Rectal smooth muscle tissue (tissue), 1 donor: ENCODE measurements at regions not wholly inside any gene's neighbourhood (a gene's known extent, or its start where the extent isn't known, plus 50 kb on each side); places are given as distances from the start of the nearest gene placed in this dataset.
"Not testable (repeated sequence)": the region's sequence is repeated elsewhere in the genome, so short reads cannot be mapped to it uniquely, and the experiment has no call there.

ENCODE experiments used
- H3K27ac ChIP-seq: one replicate; pipeline ENCODE4 v1.7.0; 2013; ENCODE audit warnings: low read depth, low read length, inconsistent platforms
- H3K27me3 ChIP-seq: one replicate; pipeline ENCODE4 v1.7.0; 2013; ENCODE audit warnings: low read length; ENCODE audit not compliant: control insufficient read depth, insufficient read depth
- H3K36me3 ChIP-seq: one replicate; pipeline ENCODE4 v1.7.0; 2013; ENCODE audit warnings: low read length; ENCODE audit not compliant: control insufficient read depth, insufficient read depth
- H3K4me1 ChIP-seq: one replicate; pipeline ENCODE4 v1.7.0; 2013; ENCODE audit warnings: low read length; ENCODE audit not compliant: control insufficient read depth, insufficient read depth
- H3K4me3 ChIP-seq: one replicate; pipeline ENCODE4 v1.7.0; 2013; ENCODE audit warnings: low read length
- H3K9ac ChIP-seq: one replicate; pipeline ENCODE4 v1.7.0; 2013; ENCODE audit warnings: low read length

DNA sequence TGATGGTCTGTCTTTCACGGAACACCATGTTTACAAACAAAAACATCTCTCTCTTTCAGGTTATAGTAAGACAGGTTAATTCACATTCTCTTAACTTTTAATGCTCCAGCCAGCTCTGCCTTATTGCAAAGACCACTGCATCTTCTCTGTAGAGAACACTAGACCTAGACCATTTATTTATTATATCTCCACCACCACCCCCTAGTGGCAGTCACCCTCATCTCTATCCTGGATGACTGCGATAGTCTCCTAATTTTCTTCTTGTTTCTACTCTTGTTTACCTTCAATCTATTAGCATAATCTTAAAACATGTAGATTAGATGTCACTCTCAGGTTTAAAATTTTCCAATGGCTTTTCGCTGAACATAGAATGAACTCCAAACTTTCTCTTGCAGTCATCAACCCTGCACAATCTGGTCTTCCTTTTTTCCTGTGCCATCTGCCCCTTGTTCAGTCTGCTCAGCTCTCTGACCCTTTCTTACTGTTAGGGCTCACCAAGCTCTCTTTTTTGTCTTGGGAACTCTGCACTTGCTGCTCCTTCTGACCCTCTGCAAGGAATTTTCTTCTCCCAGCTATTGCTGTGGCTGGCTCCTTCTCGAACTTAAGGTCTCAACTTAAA is 155.6 kb downstream of the SQOR start:
- Histone ChIP-seq H3K9ac (no peak overlapping the region), H3K36me3 (no peaks in the 10 kb centered on the region), H3K27me3 (no peaks in the 10 kb centered on the region), H3K27ac (no peak overlapping the region), H3K4me3 (no peak overlapping the region), H3K4me1 (no peaks in the 10 kb centered on the region)

- Histone ChIP-seq H3K27me3 (no peaks in the 10 kb centered on the region), H3K9ac (no peak overlapping the region), H3K27ac (no peak overlapping the region), H3K36me3 (no peaks in the 10 kb centered on the region), H3K4me1 (no peaks in the 10 kb centered on the region), H3K4me3 (no peak overlapping the region)
Observed at GRCh38 chr15:45794304-45794703, 159.5 kb downstream of the SQOR start.

- Histone ChIP-seq H3K9ac (no peak overlapping the region), H3K27ac (no peak overlapping the region)
Observed at GRCh38 chr15:45794712-45795439, 160.0 kb downstream of the SQOR start.

GRCh38 chr15:45795440-45796069 is 160.7 kb downstream of the SQOR start:
- H3K36me3 ChIP-seq, result no peaks in the 10 kb centered on the region
- H3K4me1 ChIP-seq, result no peaks in the 10 kb centered on the region
- H3K27ac ChIP-seq, result no peak overlapping the region
- H3K27me3 ChIP-seq, result no peaks in the 10 kb centered on the region
- no peak overlapping the region for H3K9ac ChIP-seq
- H3K4me3 ChIP-seq, result no peak overlapping the region

More at GRCh38 chr15:45794712-45795439, 160.0 kb downstream of the SQOR start:
- H3K4me1 ChIP-seq, result no peaks in the 10 kb centered on the region
- H3K36me3 ChIP-seq, result no peaks in the 10 kb centered on the region
- H3K4me3 ChIP-seq, result no peak overlapping the region
- no peaks in the 10 kb centered on the region for H3K27me3 ChIP-seq

DNA sequence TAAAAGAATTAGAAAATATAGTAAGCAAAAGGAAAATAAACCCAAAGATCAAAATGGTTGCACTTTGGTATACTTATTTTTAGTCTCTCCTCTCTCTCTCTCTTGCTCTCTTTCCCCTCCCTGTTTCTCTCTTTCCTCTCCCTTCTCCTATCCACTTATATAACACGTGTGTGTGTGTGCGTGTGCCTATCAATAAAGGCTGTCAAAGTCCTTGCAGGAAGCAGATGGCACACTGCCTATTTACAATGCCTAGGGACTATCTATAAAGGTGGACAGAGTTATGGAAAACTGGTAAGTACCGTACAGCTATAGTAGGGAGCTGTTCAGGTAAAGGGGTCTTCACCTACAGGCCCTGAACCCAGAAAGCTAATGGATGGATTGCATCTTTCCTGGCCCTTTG is 161.6 kb downstream of the SQOR start:
- no peaks in the 10 kb centered on the region for H3K36me3 ChIP-seq
- no peak overlapping the region for H3K27ac ChIP-seq
- no peak overlapping the region for H3K9ac ChIP-seq
- no peaks in the 10 kb centered on the region for H3K4me1 ChIP-seq
- H3K27me3 ChIP-seq, result no peaks in the 10 kb centered on the region
- H3K4me3 ChIP-seq, result no peak overlapping the region

DNA sequence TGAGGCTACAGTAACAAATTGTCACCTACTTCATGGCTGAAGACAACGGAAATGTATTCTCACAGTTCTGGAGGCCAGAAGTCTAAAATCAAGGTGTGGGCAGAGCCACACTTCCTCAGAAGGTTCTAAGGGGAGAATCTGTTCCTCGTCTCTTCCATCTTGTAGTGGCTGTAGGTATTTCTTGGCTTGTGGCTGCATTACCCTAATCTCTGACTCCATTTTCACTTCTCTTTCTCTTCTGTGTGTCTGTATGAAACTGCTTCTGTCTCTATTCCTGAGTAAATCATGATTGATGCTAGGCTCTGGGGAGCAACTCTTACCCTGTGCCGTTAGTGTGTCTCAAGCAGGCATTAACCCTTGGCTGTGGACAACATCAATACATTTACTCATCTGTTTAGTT is 164.7 kb downstream of the SQOR start:
- Histone ChIP-seq H3K27ac (no peak overlapping the region), H3K4me1 (no peaks in the 10 kb centered on the region), H3K36me3 (no peaks in the 10 kb centered on the region), H3K27me3 (no peaks in the 10 kb centered on the region), H3K9ac (no peak overlapping the region), H3K4me3 (no peak overlapping the region)

- no peaks in the 10 kb centered on the region for H3K36me3 ChIP-seq
- no peaks in the 10 kb centered on the region for H3K4me1 ChIP-seq
- no peak overlapping the region for H3K4me3 ChIP-seq
- no peaks in the 10 kb centered on the region for H3K27me3 ChIP-seq
- H3K9ac ChIP-seq, result no peak overlapping the region
- no peak overlapping the region for H3K27ac ChIP-seq
Observed at GRCh38 chr15:45801543-45801942, 166.7 kb downstream of the SQOR start.

GRCh38 chr15:45802140-45802539 is 167.3 kb downstream of the SQOR start:
- H3K4me3 ChIP-seq, result no peak overlapping the region
- no peak overlapping the region for H3K27ac ChIP-seq
- H3K27me3 ChIP-seq, result no peaks in the 10 kb centered on the region
- H3K9ac ChIP-seq, result no peak overlapping the region
- H3K4me1 ChIP-seq, result no peaks in the 10 kb centered on the region
- no peaks in the 10 kb centered on the region for H3K36me3 ChIP-seq

DNA sequence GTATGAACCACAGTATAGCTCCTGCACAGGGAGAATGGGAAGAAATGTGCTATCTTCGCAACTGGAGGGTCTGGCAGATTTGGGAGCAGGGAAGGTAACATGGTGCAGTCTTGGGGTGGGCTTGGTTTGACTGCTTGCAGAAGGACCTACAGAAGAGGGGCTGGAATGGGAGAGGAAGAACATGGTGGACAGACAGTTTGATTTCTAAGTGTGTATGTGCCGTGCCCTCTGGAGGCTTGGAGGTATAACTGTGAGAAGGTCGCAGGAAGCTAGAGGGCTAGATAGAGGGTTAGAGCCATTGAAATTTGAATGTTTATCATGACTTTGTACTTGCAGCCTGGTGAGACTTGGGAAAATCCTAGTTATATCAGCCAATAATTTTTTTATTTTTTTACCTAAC is 169.2 kb downstream of the SQOR start:
- Histone ChIP-seq H3K36me3 (no peaks in the 10 kb centered on the region), H3K27ac (no peak overlapping the region), H3K4me1 (no peaks in the 10 kb centered on the region), H3K27me3 (no peaks in the 10 kb centered on the region), H3K9ac (no peak overlapping the region), H3K4me3 (no peak overlapping the region)

- no peaks in the 10 kb centered on the region for H3K36me3 ChIP-seq
- no peaks in the 10 kb centered on the region for H3K27me3 ChIP-seq
- no peak overlapping the region for H3K27ac ChIP-seq
- H3K9ac ChIP-seq, result no peak overlapping the region
- H3K4me3 ChIP-seq, result no peak overlapping the region
- H3K4me1 ChIP-seq, result no peaks in the 10 kb centered on the region
Observed at GRCh38 chr15:45810201-45810600, 175.4 kb downstream of the SQOR start.

DNA sequence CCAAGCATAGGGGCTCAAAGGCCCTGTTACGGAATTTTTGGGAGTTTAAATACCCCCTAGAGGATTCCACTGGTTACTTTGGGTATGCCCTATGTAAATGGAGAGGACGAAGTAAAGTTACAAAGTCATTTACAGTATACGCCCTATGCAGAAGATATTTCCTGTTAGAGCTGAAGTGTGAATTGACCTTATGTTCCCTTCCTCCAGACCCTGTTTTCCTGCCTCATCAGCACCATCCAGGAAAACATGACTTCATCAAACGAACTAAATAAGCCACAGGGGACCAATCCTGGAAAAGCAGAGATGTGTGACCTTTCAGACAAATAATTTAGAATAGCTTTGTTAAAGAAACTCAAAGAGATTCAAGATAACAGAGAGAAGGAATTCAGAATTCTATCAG is 177.4 kb downstream of the SQOR start:
- Histone ChIP-seq H3K4me1 (no peaks in the 10 kb centered on the region), H3K36me3 (no peaks in the 10 kb centered on the region), H3K27me3 (no peaks in the 10 kb centered on the region), H3K9ac (no peak overlapping the region), H3K27ac (no peak overlapping the region), H3K4me3 (no peak overlapping the region)

DNA sequence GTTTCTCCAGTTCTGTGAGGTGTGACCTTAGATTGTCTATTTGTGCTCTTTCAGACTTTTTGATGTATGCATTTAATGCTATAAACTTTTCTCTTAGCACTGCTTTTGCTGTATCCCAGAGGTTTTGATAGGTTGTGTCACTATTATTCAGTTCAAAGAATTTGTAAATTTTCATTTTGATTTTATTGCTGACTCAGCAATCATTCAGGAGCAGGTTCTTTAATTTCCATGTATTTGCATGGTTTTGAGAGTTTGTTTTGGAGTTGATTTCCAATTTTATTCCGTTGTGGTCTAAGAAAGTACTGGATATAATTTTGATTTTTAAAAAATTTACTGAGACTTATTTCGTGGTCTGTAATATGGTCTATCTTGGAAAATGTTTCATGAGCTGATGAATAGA is 182.7 kb downstream of the SQOR start:
- not testable (repeated sequence) for H3K4me3 ChIP-seq, H3K4me1 ChIP-seq, H3K9ac ChIP-seq

GRCh38 chr15:45821390-45821789 is 186.6 kb downstream of the SQOR start:
- no peaks in the 10 kb centered on the region for H3K4me1 ChIP-seq
- no peaks in the 10 kb centered on the region for H3K36me3 ChIP-seq
- no peak overlapping the region for H3K4me3 ChIP-seq
- H3K9ac ChIP-seq, result no peak overlapping the region
- H3K27me3 ChIP-seq, result no peaks in the 10 kb centered on the region
- no peak overlapping the region for H3K27ac ChIP-seq

More for the DNA sequence above, 182.7 kb downstream of the SQOR start:
- H3K27me3 ChIP-seq, H3K27ac ChIP-seq, H3K36me3 ChIP-seq: not testable (repeated sequence)
